Neural progenitor cell (in vitro differentiated cells): ENCODE measurements at regions not wholly inside any gene's neighbourhood (a gene's known extent, or its start where the extent isn't known, plus 50 kb on each side); places are given as distances from the start of the nearest gene placed in this dataset.

ENCODE experiments used
- DNase-seq: peaks from one replicate; pipeline ENCODE4 v3.0.0-alpha.2; 2016; ENCODE audit warnings: low spot score
- H2AFZ ChIP-seq: fragments of 200-600 bp; sonication (generic); replicated peaks from 2 replicates; pipeline ENCODE4 v1.6.1; 2016; ENCODE audit warnings: antibody characterized with exemption
- H3F3A ChIP-seq: fragments of 200-600 bp; sonication (generic); 2 replicates; pipeline ENCODE4 v1.6.1; 2016; ENCODE audit warnings: antibody characterized with exemption, low read depth
- H3K27ac ChIP-seq: fragments of 200-600 bp; sonication (generic); 2 replicates; pipeline ENCODE4 v1.5.1; 2016; ENCODE audit warnings: mild to moderate bottlenecking
- H3K27me3 ChIP-seq: fragments of 200-600 bp; sonication (generic); 2 replicates; pipeline ENCODE4 v1.6.1; 2016; ENCODE audit warnings: mild to moderate bottlenecking, moderate library complexity
- H3K36me3 ChIP-seq: fragments of 200-600 bp; sonication (generic); 2 replicates; pipeline ENCODE4 v1.5.1; 2016
- H3K4me1 ChIP-seq: fragments of 200-600 bp; sonication (generic); 2 replicates; pipeline ENCODE4 v1.6.1; 2016; ENCODE audit warnings: mixed run types
- H3K4me2 ChIP-seq: fragments of 200-600 bp; sonication (generic); 2 replicates; pipeline ENCODE4 v1.6.1; 2016
- H3K4me3 ChIP-seq: fragments of 200-600 bp; sonication (generic); 2 replicates; pipeline ENCODE4 v1.5.1; 2016
- H3K79me2 ChIP-seq: fragments of 200-600 bp; sonication (generic); 2 replicates; pipeline ENCODE4 v1.6.1; 2016; ENCODE audit warnings: low read depth
- H3K9ac ChIP-seq: fragments of 200-600 bp; sonication (generic); 2 replicates; pipeline ENCODE4 v1.6.1; 2016
- H3K9me3 ChIP-seq: fragments of 200-600 bp; sonication (generic); 2 replicates; pipeline ENCODE4 v1.5.1; 2016; ENCODE audit warnings: low read depth
- H4K20me1 ChIP-seq: fragments of 200-600 bp; sonication (generic); 2 replicates; pipeline ENCODE4 v1.6.1; 2016; ENCODE audit warnings: low read depth
- H3K27ac Mint-ChIP-seq: 3 replicates; pipeline ENCODE4 v1.8.0; 2021; ENCODE audit warnings: mixed read lengths
- H3K27me3 Mint-ChIP-seq: 2 replicates; pipeline ENCODE4 v1.8.0; 2022; ENCODE audit warnings: low read depth, mild to moderate bottlenecking, inconsistent platforms, moderate library complexity, mixed read lengths; ENCODE audit not compliant: insufficient read depth
- H3K36me3 Mint-ChIP-seq: 3 replicates; pipeline ENCODE4 v1.8.0; 2021; ENCODE audit warnings: mixed read lengths
- H3K4me1 Mint-ChIP-seq: 3 replicates; pipeline ENCODE4 v1.8.0; 2021; ENCODE audit warnings: mixed read lengths
- H3K4me3 Mint-ChIP-seq: 3 replicates; pipeline ENCODE4 v1.8.0; 2021; ENCODE audit warnings: mild to moderate bottlenecking, moderate library complexity, mixed read lengths
- H3K9me3 Mint-ChIP-seq: 3 replicates; pipeline ENCODE4 v1.8.0; 2020; ENCODE audit warnings: mixed read lengths
- EZH2 ChIP-seq: fragments of 200-600 bp; sonication (generic); IDR thresholded peaks from 2 replicates; pipeline ENCODE4 v1.6.1; 2017; ENCODE audit warnings: antibody characterized with exemption, mild to moderate bottlenecking, moderate library complexity
- EZH2phosphoT487 ChIP-seq: fragments of 200-600 bp; sonication (generic); IDR thresholded peaks from 2 replicates; pipeline ENCODE4 v1.6.1; 2017; ENCODE audit warnings: antibody characterized with exemption
- TF ChIP-seq, protein P1 (sequence below): fragments of 200-600 bp; sonication (generic); IDR thresholded peaks from 2 replicates; pipeline ENCODE4 v1.5.1; 2017; ENCODE audit warnings: antibody characterized with exemption, mild to moderate bottlenecking

DNA sequence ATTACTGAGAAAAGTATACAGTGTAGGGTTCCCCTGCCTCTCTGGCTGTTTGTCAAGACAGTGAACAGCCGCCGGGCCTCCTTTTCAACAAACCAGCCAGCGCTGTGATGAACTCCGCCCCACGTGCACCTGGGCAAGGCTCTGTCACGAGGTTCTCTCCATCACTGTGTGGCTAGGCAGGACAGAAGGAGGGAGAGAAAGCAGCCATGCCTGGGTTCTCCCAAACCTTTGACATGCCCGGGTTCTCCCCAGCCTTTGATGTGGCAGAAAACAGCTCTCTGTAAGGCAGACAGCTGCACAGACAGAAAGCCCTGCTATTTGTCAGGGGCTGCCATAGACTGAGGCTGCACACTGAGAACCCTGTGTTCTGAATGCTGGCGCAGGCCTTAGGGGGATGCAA is 101.4 kb upstream of the TRPM1 start:
- Histone ChIP-seq H3K4me3 (no peak overlapping the region), H3K27ac (no peak overlapping the region), H3K27me3 (no peaks in the 10 kb centered on the region), H3K36me3 (no peaks in the 10 kb centered on the region), H3K79me2 (no peaks in the 10 kb centered on the region), H3F3A (no peaks in the 10 kb centered on the region), H2AFZ (no peak overlapping the region), H3K4me2 (no peak overlapping the region), H3K9ac (no peak overlapping the region), H3K9me3 (no peaks in the 10 kb centered on the region), H4K20me1 (no peaks in the 10 kb centered on the region), H3K4me1 (peaks cover 4% of the 10 kb centered on the region)
- Mint-ChIP-seq H3K27me3 (peaks cover 3% of the 10 kb centered on the region), H3K36me3 (no peaks in the 10 kb centered on the region), H3K4me1 (peaks cover 8% of the 10 kb centered on the region), H3K4me3 (no peak overlapping the region), H3K27ac (no peak overlapping the region), H3K9me3 (no peaks in the 10 kb centered on the region)
- TF ChIP-seq, protein P1, sequence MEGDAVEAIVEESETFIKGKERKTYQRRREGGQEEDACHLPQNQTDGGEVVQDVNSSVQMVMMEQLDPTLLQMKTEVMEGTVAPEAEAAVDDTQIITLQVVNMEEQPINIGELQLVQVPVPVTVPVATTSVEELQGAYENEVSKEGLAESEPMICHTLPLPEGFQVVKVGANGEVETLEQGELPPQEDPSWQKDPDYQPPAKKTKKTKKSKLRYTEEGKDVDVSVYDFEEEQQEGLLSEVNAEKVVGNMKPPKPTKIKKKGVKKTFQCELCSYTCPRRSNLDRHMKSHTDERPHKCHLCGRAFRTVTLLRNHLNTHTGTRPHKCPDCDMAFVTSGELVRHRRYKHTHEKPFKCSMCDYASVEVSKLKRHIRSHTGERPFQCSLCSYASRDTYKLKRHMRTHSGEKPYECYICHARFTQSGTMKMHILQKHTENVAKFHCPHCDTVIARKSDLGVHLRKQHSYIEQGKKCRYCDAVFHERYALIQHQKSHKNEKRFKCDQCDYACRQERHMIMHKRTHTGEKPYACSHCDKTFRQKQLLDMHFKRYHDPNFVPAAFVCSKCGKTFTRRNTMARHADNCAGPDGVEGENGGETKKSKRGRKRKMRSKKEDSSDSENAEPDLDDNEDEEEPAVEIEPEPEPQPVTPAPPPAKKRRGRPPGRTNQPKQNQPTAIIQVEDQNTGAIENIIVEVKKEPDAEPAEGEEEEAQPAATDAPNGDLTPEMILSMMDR, result no peak
- TF ChIP-seq EZH2phosphoT487, result no peak
- TF ChIP-seq EZH2, result no peak
- DNase-seq, result no peak

DNA sequence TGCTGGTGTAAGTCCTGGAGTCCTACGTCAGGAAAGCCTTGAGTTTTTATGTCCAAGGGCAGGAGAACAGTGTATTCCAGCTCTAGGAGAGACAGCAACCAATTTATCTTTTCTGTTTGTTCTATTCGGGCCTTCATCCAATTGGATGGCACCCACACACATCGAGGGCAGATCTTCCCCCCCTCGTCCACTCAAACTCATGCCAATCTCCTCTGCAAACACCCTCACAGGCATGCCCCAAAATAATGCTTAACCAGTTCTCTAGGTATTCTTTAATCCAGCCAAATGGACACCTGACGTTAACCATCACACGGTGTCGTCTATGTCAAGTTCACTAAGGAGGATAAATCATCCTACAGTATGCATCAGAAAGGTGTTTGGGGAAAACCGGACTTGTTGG is 102.5 kb upstream of the TRPM1 start:
- H3K4me1 ChIP-seq, result peaks cover 4% of the 10 kb centered on the region
- H3K79me2 ChIP-seq, result no peaks in the 10 kb centered on the region
- H3K36me3 ChIP-seq, result no peaks in the 10 kb centered on the region
- H3K9me3 ChIP-seq, result no peaks in the 10 kb centered on the region
- peaks cover 8% of the 10 kb centered on the region for H3K4me1 Mint-ChIP-seq
- no peak overlapping the region for H3K27ac ChIP-seq
- H3K36me3 Mint-ChIP-seq, result no peaks in the 10 kb centered on the region
- no peak overlapping the region for H2AFZ ChIP-seq
- H3K4me3 Mint-ChIP-seq, result no peak overlapping the region
- H3K27me3 ChIP-seq, result no peaks in the 10 kb centered on the region
- no peaks in the 10 kb centered on the region for H3K9me3 Mint-ChIP-seq
- H4K20me1 ChIP-seq, result no peaks in the 10 kb centered on the region
- no peak for DNase-seq
- H3F3A ChIP-seq, result no peaks in the 10 kb centered on the region
- H3K27ac Mint-ChIP-seq, result no peak overlapping the region
- no peak for TF ChIP-seq EZH2phosphoT487
- no peak for TF ChIP-seq EZH2
- TF ChIP-seq, protein P1, result no peak
- no peak overlapping the region for H3K4me2 ChIP-seq
- H3K4me3 ChIP-seq, result no peak overlapping the region
- H3K27me3 Mint-ChIP-seq, result peaks cover 3% of the 10 kb centered on the region
- no peak overlapping the region for H3K9ac ChIP-seq

DNA sequence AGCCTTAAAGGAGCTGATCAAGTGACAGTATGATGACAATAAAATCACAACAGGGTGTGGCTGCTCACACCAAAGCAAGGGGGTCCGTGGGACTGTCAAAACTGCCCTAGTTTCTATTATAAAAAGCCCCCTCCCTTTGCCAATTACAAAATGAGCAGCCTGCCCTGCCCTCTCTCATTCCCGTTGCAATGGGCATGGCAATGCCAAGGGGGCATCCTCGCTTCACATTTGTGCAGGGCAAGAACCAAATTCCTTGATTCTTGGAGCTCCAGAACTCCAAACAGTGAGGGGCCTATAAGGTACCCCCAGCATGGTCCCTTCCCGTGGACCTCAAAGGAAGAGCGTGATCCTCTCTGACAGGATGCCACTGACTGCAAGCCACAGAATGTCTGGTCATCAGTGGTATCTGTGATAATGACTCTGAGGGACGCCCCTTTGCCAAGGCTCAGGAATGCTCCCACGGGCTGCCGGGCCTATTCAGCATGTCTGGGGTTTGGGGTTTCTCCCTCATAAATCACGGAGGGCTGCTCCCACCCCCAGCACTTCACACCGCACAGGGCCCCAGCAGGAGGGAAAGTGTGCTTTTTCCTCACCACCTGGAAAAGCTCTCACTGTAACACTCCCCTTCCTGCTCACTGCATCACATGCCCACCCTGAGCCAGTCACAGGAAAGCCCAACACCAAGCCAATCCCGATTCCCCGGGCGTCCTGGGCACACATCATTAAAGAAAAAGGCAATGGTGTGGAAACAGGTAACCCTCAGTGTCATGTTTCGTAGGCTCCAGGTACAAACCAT is 105.1 kb upstream of the TRPM1 start:
- DNase-seq, result no peak
- no peak overlapping the region for H3K27ac Mint-ChIP-seq
- H3K27me3 Mint-ChIP-seq, result peaks cover 3% of the 10 kb centered on the region
- no peaks in the 10 kb centered on the region for H3K9me3 ChIP-seq
- no peak overlapping the region for H3K9ac ChIP-seq
- H3K4me3 ChIP-seq, result no peak overlapping the region
- H3K27me3 ChIP-seq, result no peaks in the 10 kb centered on the region
- H3K9me3 Mint-ChIP-seq, result peaks cover 8% of the 10 kb centered on the region
- H3K36me3 ChIP-seq, result no peaks in the 10 kb centered on the region
- no peak overlapping the region for H2AFZ ChIP-seq
- H3K4me1 Mint-ChIP-seq, result peaks cover 3% of the 10 kb centered on the region
- no peaks in the 10 kb centered on the region for H4K20me1 ChIP-seq
- H3F3A ChIP-seq, result no peaks in the 10 kb centered on the region
- TF ChIP-seq, protein P1, result no peak
- TF ChIP-seq EZH2phosphoT487 (no peak), EZH2 (no peak)
- H3K4me1 ChIP-seq, result no peaks in the 10 kb centered on the region
- no peak overlapping the region for H3K4me3 Mint-ChIP-seq
- H3K4me2 ChIP-seq, result no peak overlapping the region
- no peaks in the 10 kb centered on the region for H3K79me2 ChIP-seq
- no peak overlapping the region for H3K27ac ChIP-seq
- no peaks in the 10 kb centered on the region for H3K36me3 Mint-ChIP-seq
